Peyer's patch (tissue), 4 donors: ENCODE measurements at regions not wholly inside any gene's neighbourhood (a gene's known extent, or its start where the extent isn't known, plus 50 kb on each side); places are given as distances from the start of the nearest gene placed in this dataset.

ENCODE experiments used
- DNase-seq, 3 donors: peaks; one replicate each; pipeline ENCODE4 v3.0.0-alpha.2; 2017 to 2019
- H3K27ac ChIP-seq, 4 donors: fragments of 200-600 bp; sonication (generic); one replicate each; pipeline ENCODE4 v1.5.1; 2016 to 2019
- H3K27me3 ChIP-seq, 2 donors: fragments of 200-600 bp; sonication (generic); one replicate each; pipeline ENCODE4 v1.5.1; 2019
- H3K36me3 ChIP-seq, 3 donors: fragments of 200-600 bp; sonication (generic); one replicate each; pipeline ENCODE4 v1.5.1; 2016 to 2019
- H3K4me1 ChIP-seq, 4 donors: fragments of 200-600 bp; sonication (generic); one replicate each; pipeline ENCODE4 v1.5.1; 2016 to 2019
- H3K4me3 ChIP-seq, 4 donors: fragments of 200-600 bp; sonication (generic); 1 replicate in 3 of 4; 2 replicates in 1 of 4; pipeline ENCODE4 v1.5.1; 2016 to 2019; ENCODE audit warnings: mild to moderate bottlenecking in 1 of 4
- H3K9me3 ChIP-seq, 4 donors: fragments of 200-600 bp; sonication (generic); one replicate each; pipeline ENCODE4 v1.5.1; 2016 to 2019; ENCODE audit warnings: mild to moderate bottlenecking in 1 of 4
- POLR2A ChIP-seq, 2 donors: fragments of 450-650 bp; IDR thresholded peaks; one replicate each; pipeline ENCODE4 v1.5.1; 2017; ENCODE audit warnings: antibody characterized with exemption in 2 of 2, mild to moderate bottlenecking in 2 of 2, moderate library complexity in 2 of 2
- TF ChIP-seq, protein P1 (sequence below), 6 experiments: fragments of 450-650 bp in 4 of 6; fragments of 200-600 bp in 2 of 6; sonication (generic) in 1 of 6; IDR thresholded peaks; one replicate each; pipeline ENCODE4 v1.5.1; 2017 to 2019; ENCODE audit warnings: antibody characterized with exemption in 6 of 6, mild to moderate bottlenecking in 3 of 6, moderate library complexity in 1 of 6

DNA sequence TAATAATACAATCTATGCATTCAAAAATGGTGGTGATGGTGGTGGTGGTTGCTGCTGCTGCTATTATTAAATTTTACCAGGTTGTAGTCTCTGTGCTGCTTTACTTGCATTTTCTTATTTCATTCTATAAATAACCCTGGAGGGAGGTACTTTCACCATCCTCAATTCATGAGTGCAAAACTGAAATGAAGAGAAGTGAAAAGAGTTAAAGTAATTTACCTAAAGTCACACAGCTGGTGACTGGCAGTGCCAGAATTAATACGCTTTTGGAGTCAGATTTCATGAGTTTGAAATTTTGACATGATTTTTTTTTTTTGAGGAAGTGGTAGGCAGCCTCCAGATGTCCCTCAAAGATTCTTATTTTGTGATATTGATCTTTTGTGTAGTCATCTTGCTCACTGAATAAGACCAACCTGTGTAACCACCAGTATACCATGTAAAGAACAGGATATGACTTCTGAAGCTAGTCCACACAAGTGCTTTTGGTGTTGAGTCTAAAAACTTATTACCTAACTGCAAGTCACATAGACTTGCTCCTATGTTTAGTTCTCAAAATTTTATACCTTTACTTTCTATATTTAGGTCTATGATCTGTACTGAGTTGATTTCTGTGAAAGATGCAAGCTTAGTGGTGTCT lies 218.8 kb downstream of the ZWINT start:
- no peaks in the 10 kb centered on the region for H3K4me1 ChIP-seq
- no peak overlapping the region for H3K27ac ChIP-seq
- no peak for DNase-seq
- no peaks in the 10 kb centered on the region for H3K36me3 ChIP-seq
- TF ChIP-seq, protein P1, sequence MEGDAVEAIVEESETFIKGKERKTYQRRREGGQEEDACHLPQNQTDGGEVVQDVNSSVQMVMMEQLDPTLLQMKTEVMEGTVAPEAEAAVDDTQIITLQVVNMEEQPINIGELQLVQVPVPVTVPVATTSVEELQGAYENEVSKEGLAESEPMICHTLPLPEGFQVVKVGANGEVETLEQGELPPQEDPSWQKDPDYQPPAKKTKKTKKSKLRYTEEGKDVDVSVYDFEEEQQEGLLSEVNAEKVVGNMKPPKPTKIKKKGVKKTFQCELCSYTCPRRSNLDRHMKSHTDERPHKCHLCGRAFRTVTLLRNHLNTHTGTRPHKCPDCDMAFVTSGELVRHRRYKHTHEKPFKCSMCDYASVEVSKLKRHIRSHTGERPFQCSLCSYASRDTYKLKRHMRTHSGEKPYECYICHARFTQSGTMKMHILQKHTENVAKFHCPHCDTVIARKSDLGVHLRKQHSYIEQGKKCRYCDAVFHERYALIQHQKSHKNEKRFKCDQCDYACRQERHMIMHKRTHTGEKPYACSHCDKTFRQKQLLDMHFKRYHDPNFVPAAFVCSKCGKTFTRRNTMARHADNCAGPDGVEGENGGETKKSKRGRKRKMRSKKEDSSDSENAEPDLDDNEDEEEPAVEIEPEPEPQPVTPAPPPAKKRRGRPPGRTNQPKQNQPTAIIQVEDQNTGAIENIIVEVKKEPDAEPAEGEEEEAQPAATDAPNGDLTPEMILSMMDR (IDR thresholded peaks at IDR 0.05) = no peak
- TF ChIP-seq POLR2A (IDR thresholded peaks at IDR 0.05) = no peak
- no peaks in the 10 kb centered on the region for H3K9me3 ChIP-seq
- H3K27me3 ChIP-seq = no peaks in the 10 kb centered on the region
- H3K4me3 ChIP-seq = no peak overlapping the region

DNA sequence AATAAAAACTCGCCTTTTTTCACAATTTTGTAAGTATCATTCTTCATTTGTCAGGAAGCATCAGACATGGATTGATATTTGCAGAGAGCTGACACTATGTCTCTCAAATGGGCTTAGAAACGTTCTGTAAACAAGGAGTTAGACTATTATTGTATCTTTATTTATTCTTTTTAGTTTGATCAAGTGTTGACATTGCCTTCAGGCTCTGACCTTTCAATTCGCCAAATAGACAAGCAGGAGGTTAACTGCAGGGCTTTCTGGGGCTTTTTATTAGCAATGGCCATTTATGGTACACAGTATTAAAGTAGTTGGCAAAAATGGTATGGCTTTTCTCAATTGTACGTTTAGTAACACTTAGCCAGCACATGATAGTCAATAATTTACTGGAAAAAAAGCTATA lies 221.7 kb downstream of the ZWINT start:
- no peak overlapping the region for H3K27ac ChIP-seq
- TF ChIP-seq, protein P1 (IDR thresholded peaks at IDR 0.05) = no peak
- TF ChIP-seq POLR2A (IDR thresholded peaks at IDR 0.05) = no peak
- H3K27me3 ChIP-seq = no peaks in the 10 kb centered on the region
- no peaks in the 10 kb centered on the region for H3K4me1 ChIP-seq
- H3K9me3 ChIP-seq = no peaks in the 10 kb centered on the region
- DNase-seq = no peak
- H3K4me3 ChIP-seq = no peak overlapping the region
- H3K36me3 ChIP-seq = no peaks in the 10 kb centered on the region

DNA sequence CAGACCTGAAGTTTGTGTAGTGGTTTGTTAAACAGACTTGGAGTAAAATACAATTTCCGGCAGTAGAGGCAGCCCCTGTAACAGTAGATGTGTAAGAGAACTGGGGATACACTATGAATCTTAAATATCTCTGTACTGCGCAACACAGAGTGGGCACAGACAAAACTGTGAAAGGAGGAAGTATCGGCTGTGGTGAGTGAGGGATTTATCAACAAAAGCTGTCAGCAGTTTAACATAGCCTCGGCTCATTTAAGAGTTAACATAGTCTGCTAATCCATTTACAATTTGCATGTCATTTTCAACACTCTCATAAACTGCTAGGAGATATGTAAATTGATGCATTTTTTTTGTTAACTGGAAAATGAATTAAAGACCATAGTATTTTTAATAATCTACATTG lies 225.2 kb downstream of the ZWINT start:
- DNase-seq = no peak
- TF ChIP-seq POLR2A (IDR thresholded peaks at IDR 0.05) = no peak
- TF ChIP-seq, protein P1 (IDR thresholded peaks at IDR 0.05) = no peak
- Histone ChIP-seq H3K4me1 (no peaks in the 10 kb centered on the region), H3K9me3 (no peaks in the 10 kb centered on the region), H3K36me3 (no peaks in the 10 kb centered on the region), H3K27me3 (no peaks in the 10 kb centered on the region), H3K4me3 (no peak overlapping the region), H3K27ac (no peak overlapping the region)

DNA sequence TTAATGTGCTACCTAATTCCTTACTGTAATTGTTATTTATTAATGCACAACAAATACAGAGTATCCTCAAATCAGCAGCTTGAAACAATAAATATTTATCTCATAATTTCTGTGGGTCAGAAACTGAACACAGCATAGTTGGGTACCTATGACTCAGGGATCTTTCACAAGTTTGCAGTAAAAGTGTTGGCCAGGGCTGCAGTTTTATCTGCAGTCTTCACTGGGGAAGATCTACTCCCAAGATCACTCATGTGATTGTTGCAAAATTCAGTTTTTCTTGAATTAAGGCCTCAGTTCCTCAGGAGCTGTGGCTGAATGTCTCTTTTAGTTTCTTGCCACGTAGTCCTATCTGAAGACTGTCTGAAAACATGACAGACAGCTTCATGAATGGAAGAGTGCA lies 237.8 kb downstream of the ZWINT start:
- TF ChIP-seq, protein P1 (IDR thresholded peaks at IDR 0.05) = no peak
- TF ChIP-seq POLR2A (IDR thresholded peaks at IDR 0.05) = no peak
- H3K36me3 ChIP-seq = no peaks in the 10 kb centered on the region

DNA sequence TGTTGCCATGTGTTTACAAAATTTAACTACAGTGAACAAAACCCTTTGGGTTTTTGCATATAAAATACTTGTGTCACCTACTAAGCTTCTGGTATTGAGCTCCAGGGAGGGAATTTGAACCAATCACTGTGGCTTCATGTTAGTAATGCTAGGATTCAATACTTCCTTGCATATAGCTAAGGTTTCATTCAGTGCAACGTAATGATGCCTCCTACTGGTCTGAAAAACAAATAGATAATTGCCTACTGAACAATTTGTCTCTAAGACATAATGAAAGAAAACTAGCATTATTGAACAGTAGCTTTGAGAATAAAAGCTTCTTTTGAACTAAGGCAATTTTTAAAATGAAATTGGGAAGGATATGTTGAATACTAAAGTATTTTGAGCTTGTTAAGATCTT lies 244.4 kb downstream of the ZWINT start:
- Histone ChIP-seq H3K4me1 (no peaks in the 10 kb centered on the region), H3K9me3 (no peaks in the 10 kb centered on the region), H3K27me3 (no peaks in the 10 kb centered on the region), H3K36me3 (no peaks in the 10 kb centered on the region), H3K27ac (no peak overlapping the region), H3K4me3 (no peak overlapping the region)
- TF ChIP-seq, protein P1 (IDR thresholded peaks at IDR 0.05) = no peak
- TF ChIP-seq POLR2A (IDR thresholded peaks at IDR 0.05) = no peak
- no peak for DNase-seq

More for the DNA sequence above, 237.8 kb downstream of the ZWINT start:
- Histone ChIP-seq H3K4me1 (no peaks in the 10 kb centered on the region), H3K9me3 (no peaks in the 10 kb centered on the region), H3K27ac (no peak overlapping the region), H3K4me3 (no peak overlapping the region), H3K27me3 (no peaks in the 10 kb centered on the region)
- DNase-seq = no peak

DNA sequence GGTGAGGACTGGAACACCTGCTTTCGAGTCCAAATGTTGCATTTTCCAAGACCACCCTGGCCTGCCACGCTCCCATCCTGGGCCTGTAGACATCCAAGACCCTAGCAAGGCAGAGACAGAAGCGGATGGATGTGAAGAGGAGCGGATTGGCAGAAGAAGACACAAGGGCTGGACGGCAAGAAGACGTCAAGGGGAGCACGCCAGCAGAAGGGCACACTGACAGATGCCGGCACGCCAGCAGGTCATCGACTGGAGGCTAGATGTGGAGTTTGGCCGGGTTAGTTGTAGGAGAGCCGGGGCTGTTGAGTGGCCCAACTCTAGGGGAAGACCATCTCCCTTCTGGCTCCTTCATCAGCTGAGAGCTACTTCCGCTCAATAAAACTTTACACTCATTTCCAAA lies 251.6 kb downstream of the ZWINT start:
- H3K9me3 ChIP-seq = no peaks in the 10 kb centered on the region
- TF ChIP-seq, protein P1 (IDR thresholded peaks at IDR 0.05) = no peak
- TF ChIP-seq POLR2A (IDR thresholded peaks at IDR 0.05) = no peak
- H3K36me3 ChIP-seq = no peaks in the 10 kb centered on the region
- no peaks in the 10 kb centered on the region for H3K4me1 ChIP-seq
- no peak overlapping the region for H3K27ac ChIP-seq
- H3K4me3 ChIP-seq = no peak overlapping the region
- DNase-seq = no peak
- H3K27me3 ChIP-seq = no peaks in the 10 kb centered on the region
